GM21619 (cell line): ENCODE measurements at regions not wholly inside any gene's neighbourhood (a gene's known extent, or its start where the extent isn't known, plus 50 kb on each side); places are given as distances from the start of the nearest gene placed in this dataset.
"Not testable (repeated sequence)": the region's sequence is repeated elsewhere in the genome, so short reads cannot be mapped to it uniquely, and the experiment has no call there.

Experiments
- ATAC-seq: cut with Tn5 transposase; IDR thresholded peaks from one replicate; pipeline ENCODE4 v1.9.1; 2021; ENCODE audit not compliant: unreplicated experiment

DNA sequence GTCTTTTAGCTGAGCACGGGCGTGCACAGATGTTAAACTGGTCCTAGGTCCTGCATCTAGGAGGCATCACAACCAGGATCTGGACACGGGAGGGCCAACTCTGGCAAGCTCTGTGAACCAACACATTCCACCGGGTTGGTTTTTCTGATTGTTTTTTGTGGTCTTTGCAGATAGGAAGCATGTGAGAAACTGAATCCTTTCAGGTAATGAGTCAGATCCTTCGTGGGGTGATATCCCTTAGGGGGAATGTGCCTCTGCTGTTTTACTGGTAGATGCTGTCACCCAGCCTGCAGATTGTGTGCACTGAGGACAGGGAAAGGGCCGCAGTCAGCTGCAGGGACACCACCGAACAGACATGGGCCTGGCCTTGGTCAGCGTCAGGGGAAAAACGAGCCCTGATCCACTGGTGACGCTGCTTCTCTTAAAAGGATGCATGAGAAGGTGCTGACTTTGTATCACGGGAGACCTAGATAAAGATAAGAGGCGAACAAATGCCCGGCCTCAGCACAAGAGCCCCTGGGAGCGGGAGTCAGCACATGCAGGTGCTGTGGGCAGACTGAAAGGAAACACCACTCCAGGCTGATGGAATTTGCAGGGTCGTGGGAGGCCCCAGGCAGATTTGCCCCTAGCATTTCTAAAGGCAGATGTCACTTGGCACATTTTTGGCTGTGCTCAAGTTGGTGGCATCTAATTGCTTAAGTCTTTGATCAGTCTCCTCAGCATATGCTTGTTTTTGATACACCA is 51.1 kb downstream of the DOP1B start:
- no peak for ATAC-seq

GRCh38 chr21:36208326-36209013 is 51.8 kb downstream of the DOP1B start:
- ATAC-seq: no peak

DNA sequence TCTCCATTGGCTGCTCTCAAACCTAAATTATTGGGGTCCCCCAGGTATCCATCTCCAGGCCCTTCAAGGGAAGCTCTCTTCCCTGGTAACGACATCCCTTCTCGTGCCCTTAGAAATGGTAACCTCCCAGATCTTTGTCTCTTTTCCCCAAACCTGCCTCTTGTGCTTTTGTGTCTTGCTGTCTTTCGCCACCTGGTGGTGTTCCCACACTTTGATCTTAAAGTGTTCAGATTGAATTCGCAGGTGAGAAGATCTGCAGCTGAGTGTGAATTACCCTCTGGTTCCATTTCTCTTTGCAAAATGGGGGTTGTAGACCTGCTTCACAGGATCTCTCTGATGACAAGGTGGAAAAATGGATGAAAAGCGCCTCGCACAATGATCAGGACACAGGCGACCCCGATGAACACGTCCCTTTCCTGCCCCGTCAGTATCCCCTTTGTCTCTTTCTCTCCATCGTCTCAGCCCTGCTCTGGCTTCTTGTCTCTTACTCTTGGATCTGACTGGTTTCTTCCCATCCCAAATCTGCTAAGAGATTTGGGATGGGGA is 53.1 kb downstream of the DOP1B start:
- no peak for ATAC-seq

DNA sequence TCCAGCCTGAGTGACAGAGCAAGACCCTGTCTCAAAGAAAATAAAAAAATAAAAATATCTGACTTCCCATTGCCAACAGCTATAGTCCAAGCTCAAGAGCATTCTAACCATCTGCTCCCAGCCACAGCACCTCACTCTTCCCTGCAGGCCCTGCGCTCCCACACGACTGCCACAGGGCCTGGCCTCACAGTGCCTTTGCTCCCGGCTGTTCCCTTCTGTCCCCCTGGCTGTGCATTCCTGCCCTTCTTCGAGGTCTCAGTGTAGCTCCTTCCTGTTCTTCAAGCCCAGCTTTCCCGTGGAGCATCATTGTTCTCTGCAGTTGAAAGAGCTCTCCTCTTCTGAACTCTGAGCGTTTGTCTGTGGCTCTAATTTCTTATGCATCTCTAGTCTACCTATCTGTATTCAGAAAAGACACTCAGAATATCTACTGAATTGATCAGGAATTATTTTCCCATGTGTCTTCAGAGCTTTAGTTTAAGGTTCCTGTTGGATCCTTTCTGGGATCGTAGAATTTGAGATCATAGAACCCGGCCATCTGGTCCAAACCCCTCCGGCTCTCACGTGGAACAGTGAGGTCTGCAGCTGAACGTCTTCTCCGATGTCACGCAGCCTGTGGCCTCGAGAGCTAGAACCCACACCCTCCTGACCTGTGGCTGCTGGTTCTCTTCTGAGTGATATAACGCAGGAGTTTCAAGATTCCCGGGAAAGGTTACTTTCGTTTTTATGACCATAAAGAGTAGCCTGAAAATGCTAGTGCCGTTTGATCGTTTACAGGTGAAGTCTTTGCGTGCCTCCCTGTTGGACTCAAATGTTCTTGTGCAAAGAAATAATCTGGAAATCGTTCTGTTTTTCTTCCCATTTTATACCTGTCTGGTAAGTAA is 54.4 kb downstream of the DOP1B start:
- no peak for ATAC-seq

GRCh38 chr21:36211660-36212512 is 55.3 kb downstream of the DOP1B start:
- no peak for ATAC-seq

- no peak for ATAC-seq
Observed at GRCh38 chr21:36212513-36212780, 55.8 kb downstream of the DOP1B start.

DNA sequence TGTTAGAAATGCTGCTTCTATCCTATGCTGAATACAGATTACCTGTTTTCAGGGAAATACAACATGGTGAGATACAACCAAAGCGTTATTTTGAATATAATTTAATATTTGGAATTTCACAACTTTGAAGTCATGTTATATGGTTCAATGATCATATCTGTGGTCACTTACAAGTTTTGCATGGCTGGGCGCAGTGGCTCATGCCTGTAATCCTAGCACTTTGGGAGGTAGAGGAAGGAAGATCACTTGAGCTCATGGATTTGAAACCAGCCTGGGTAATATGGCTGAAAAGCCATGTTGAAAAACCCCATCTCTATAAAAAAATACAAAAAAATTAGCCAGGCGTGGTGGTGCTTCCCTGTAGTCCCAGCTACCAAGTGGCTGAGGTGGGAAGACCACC is 57.9 kb downstream of the DOP1B start:
- ATAC-seq: no peak

DNA sequence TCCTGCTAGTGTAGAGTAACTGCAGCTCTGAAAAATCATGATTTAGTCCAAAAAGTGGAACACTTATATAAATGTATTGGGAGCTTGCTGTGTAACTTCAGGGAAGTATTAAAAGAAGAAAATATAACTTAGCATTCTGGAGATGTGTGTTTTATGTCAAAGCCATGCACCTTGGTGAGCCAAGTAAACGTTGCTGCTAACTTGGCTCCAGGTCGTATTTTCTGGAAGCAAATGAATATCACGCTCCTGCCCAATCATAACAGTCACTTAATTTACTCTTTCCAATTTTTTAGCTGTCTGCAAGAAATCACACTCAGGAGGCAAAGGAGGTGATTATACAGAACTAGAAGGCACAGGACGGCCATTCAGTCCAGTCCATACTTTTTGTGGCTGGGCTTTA is 61.1 kb downstream of the DOP1B start:
- ATAC-seq: no peak

DNA sequence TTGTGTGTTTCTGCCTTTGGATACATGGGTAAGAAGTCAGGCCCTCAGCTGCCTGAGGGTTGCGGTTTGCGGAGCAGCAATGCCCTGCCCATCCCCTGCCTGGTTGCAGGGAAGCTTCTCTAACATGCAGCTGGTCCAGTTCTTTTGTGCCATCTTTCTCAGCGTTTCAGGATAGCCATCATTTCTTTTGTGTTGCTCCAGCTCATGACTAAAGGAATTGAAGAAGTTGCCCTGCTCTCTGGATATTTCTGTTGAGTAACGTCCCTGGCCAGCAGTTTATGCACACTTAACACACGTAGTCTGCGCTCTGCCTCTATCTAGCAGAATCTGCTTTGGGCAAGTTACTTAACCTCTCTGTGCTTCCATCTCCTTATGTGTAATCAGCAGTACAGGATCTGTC is 62.1 kb downstream of the DOP1B start:
- ATAC-seq: no peak

GRCh38 chr21:36223451-36223850 is 66.8 kb downstream of the DOP1B start:
- no peak for ATAC-seq

GRCh38 chr21:36229181-36229580 is 72.6 kb downstream of the DOP1B start:
- ATAC-seq: no peak

DNA sequence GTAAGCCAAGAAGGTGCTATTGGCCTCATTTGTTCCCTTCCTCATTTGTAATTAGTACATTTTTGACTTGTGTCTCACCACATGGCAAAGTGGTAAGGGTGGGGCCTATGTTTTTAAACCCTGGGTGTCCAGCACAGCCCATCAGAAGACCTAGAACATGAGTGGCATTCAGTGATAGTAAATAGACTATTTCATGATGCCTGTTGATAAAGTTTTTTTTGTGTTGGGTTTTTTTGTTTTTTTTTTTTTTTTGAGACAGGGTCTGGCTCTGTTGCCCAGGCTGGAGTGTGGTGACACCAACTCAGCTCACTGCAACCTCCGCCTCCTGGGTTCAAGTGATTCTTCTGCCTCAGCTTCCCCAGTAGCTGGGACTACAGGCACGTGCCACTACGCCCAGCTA is 74.8 kb downstream of the DOP1B start:
- ATAC-seq: not testable (repeated sequence)

DNA sequence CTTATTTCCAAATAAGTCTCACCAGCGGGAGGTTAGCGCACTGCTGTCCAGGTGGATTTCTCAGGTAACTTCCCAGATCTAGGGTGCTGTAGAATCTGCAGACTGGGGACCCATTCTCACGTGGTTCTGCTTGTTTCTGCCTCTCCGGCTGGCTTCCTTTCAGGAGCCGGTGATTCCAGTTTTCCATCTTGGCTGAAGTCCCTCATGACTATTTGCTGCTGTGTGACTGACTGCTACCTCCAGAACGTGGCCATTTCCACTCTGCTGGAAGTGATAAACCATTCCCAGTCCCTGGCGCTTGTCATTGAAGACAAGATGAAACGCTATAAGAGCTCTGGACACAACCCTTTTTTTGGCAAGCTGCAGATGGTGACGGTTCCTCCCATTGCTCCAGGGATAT is 76.0 kb downstream of the DOP1B start:
- no peak for ATAC-seq

DNA sequence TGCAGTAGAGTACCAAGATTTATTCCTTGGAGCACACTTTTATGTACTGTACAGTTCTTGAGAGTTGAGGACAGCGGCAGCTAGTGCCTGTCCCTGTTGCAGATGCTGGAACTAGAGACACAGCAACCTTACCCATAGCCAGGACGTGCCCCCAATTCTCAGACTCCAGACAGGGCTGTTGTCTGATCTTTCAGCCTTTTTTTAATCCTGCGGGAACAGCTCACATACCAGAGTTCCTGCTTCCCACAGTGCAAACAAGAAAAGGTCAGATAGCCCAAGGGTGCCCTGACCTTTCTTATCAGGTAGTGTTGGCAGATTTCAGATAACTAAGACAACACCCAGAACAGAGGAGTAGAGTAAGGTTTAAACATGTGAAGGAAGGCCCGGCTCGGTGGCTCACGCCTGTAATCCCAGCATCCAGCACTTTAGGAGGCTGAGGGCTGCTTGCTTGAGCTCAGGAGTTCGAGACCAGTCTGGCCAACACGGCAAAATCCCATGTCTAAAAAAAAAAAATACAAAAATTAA is 78.5 kb downstream of the DOP1B start:
- no peak for ATAC-seq

- ATAC-seq: no peak
Observed at GRCh38 chr21:36236052-36236730, 79.6 kb downstream of the DOP1B start.

DNA sequence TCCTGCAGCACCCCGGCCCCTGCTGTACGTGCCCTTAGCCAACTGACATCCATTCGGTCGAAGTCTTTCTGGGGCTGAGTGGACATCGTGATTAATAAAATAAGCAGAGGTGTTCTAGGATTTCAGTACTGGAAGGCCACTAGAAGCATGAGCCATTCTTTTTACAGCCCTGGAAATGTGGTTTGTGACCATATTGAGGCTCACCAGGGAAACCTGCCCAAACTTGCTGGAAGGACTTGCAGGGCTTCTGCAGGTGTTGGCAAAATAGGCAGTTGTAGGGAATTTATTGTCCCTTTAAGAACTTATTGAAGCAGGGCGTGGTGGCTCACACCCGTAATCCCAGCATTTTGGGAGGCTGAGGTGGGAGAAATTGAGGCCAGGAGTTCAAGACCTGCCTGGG is 80.8 kb downstream of the DOP1B start:
- no peak for ATAC-seq

DNA sequence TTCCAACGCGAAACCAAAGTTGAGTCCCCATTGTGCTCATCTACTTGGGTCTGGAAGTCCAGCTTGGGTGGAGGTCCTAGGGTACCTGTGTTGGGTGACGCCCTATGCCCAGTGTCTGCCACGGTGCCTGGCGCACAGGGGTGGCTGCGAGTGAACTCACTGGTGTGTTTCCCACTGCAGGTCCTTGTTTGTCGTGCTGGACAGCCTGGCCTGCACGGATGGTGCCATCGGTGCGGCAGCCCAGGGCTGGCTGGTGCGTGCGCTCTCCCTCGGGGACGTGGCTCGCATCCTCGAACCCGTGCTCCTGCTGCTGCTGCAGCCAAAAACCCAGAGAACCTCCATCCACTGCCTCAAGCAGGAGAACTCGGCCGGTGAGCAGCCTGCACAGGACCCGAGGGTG is 80.4 kb upstream of the MORC3 start:
- no peak for ATAC-seq

GRCh38 chr21:36241717-36242116 is 78.3 kb upstream of the MORC3 start:
- no peak for ATAC-seq

DNA sequence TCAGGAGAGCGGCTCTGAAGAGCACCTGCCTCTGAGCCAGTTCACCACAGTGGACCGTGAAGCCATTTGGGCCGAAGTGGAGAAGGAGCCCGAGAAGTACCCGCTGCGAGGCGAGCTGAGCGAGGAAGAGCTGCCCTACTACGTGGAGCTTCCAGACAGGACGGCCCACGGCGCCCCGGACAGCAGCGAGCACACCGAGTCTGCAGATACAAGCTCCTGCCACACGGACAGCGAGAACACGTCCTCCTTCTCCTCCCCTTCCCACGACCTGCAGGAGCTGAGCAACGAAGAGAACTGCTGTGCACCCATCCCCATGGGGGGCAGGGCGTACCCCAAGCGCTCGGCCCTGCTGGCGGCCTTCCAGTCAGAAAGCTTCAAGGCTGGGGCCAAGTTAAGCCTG is 74.9 kb upstream of the MORC3 start:
- ATAC-seq: no peak

GRCh38 chr21:36245649-36246048 is 74.3 kb upstream of the MORC3 start:
- ATAC-seq: no peak
